ENCODE measurements at regions not wholly inside any gene's neighbourhood (a gene's known extent, or its start where the extent isn't known, plus 50 kb on each side); places are given as distances from the start of the nearest gene placed in this dataset.
"Not testable (repeated sequence)": the region's sequence is repeated elsewhere in the genome, so short reads cannot be mapped to it uniquely, and the experiment has no call there.

- not testable (repeated sequence) for TF ChIP-seq CTCF (conservative IDR thresholded peaks at IDR 0.05; ENCODE audit: low read depth, low read length); EZH2 (IDR thresholded peaks at IDR 0.05; ENCODE audit: borderline replicate concordance, low read depth, low read length, poor library complexity, severe bottlenecking)
Measured at GRCh38 chr9:65397763-65398719, 113.0 kb upstream of the FOXD4L5 start.

Measured in A673 (cell line).